ENCODE measurements at regions not wholly inside any gene's neighbourhood (a gene's known extent, or its start where the extent isn't known, plus 50 kb on each side); places are given as distances from the start of the nearest gene placed in this dataset.
A peak's percentile ranks its signal among the peaks of the same experiment; 100 is the strongest.

GRCh38 chr1:185567440-185567839, 166.8 kb upstream of the HMCN1 start:
- ChIA-PET POLR2A (no interaction called here), CTCF (interaction anchor here (0.9 kb wide), 1 partner anchor 28 kb away, joined by 5 read pairs; no protein-coding TSS in a partner anchor)
- no peak for DNase-seq (ENCODE audit: extremely low spot score)
- no peak for TF ChIP-seq CTCF (IDR thresholded peaks at IDR 0.05; ENCODE audit: control extremely low read depth, extremely low read depth, low read depth, missing control alignments)

GRCh38 chr1:185566995-185567394, 167.2 kb upstream of the HMCN1 start:
- ChIA-PET POLR2A (no interaction called here), CTCF (interaction anchor here (0.9 to 1.1 kb wide), 3 partner anchors 29 to 114 kb away, joined by 3 to 5 read pairs (median 3); no protein-coding TSS in a partner anchor)
- no peak for TF ChIP-seq CTCF (IDR thresholded peaks at IDR 0.05; ENCODE audit: control extremely low read depth, extremely low read depth, low read depth, missing control alignments)
- DNase-seq (ENCODE audit: extremely low spot score) = peak; percentile 25

GRCh38 chr1:185565302-185565701, 168.9 kb upstream of the HMCN1 start:
- TF ChIP-seq CTCF (IDR thresholded peaks at IDR 0.05; ENCODE audit: control extremely low read depth, extremely low read depth, low read depth, missing control alignments) = no peak
- no peak for DNase-seq (ENCODE audit: extremely low spot score)
- POLR2A ChIA-PET = no interaction called here
- CTCF ChIA-PET = interaction anchor here (1.4 to 2.3 kb wide), 3 partner anchors 17 to 27 kb away, joined by 4 to 10 read pairs (median 5); no protein-coding TSS in a partner anchor

- no peak for TF ChIP-seq CTCF (IDR thresholded peaks at IDR 0.05; ENCODE audit: control extremely low read depth, extremely low read depth, low read depth, missing control alignments)
- POLR2A ChIA-PET = no interaction called here
Observed at GRCh38 chr1:185564816-185565215, 169.4 kb upstream of the HMCN1 start.

GRCh38 chr1:185562461-185563359, 171.5 kb upstream of the HMCN1 start:
- TF ChIP-seq CTCF (IDR thresholded peaks at IDR 0.05; ENCODE audit: control extremely low read depth, extremely low read depth, low read depth, missing control alignments) = no peak
- DNase-seq (ENCODE audit: extremely low spot score) = no peak
- ChIA-PET POLR2A (no interaction called here), CTCF (interaction anchor here (1.6 to 2.5 kb wide), 3 partner anchors 11 to 33 kb away, joined by 4 to 8 read pairs (median 6); no protein-coding TSS in a partner anchor)

More at GRCh38 chr1:185564816-185565215, 169.4 kb upstream of the HMCN1 start:
- CTCF ChIA-PET = interaction anchor here (1.4 to 2.3 kb wide), 3 partner anchors 17 to 28 kb away, joined by 4 to 10 read pairs (median 5); no protein-coding TSS in a partner anchor
- DNase-seq (ENCODE audit: extremely low spot score) = no peak

GRCh38 chr1:185561629-185562028, 172.6 kb upstream of the HMCN1 start:
- TF ChIP-seq CTCF (IDR thresholded peaks at IDR 0.05; ENCODE audit: control extremely low read depth, extremely low read depth, low read depth, missing control alignments) = no peak
- ChIA-PET CTCF (interaction anchor here (5.5 kb wide), 1 partner anchor 34 kb away, joined by 24 read pairs; no protein-coding TSS in a partner anchor), POLR2A (no interaction called here)
- DNase-seq (ENCODE audit: extremely low spot score) = no peak

All from GM10248 (cell line).